IMR-90 (cell line): ENCODE measurements at regions not wholly inside any gene's neighbourhood (a gene's known extent, or its start where the extent isn't known, plus 50 kb on each side); places are given as distances from the start of the nearest gene placed in this dataset.

ENCODE experiments used
- ATAC-seq: fragments of 200-7000 bp; cut with Tn5 transposase; 2 replicates; pipeline ENCODE4 v1.9.1; 2020; ENCODE audit warnings: low read depth, mild to moderate bottlenecking, moderate library complexity
- BruUV-seq: library from RNA; stranded (reverse); fragments of 400-500 nt; replicated peaks from 2 replicates; lab custom pipeline; 2021; lab: Mats Ljungman, UMichigan
- CTCF ChIA-PET: fragments of 300-600 bp; formaldehyde crosslinking; extraction: SDS; loops from one replicate; lab custom pipeline; 2021; ENCODE audit warnings: antibody characterized with exemption; lab: Yijun Ruan, JAX
- POLR2A ChIA-PET: fragments of 300-600 bp; sonication (Branson Sonifier 250); formaldehyde crosslinking; loops from one replicate; lab custom pipeline; 2022; ENCODE audit warnings: antibody characterized with exemption; ENCODE audit not compliant: unreplicated experiment; lab: Charles Lee
- DNase-seq: peaks from one replicate; pipeline ENCODE4 v3.0.0; 2013
- H2AFZ ChIP-seq: replicated peaks from 2 replicates; pipeline ENCODE3; 2013; ENCODE audit warnings: low read length, mild to moderate bottlenecking; ENCODE audit not compliant: poor library complexity
- H2AK5ac ChIP-seq: 2 replicates; pipeline ENCODE4 v1.6.1; 2013; ENCODE audit warnings: low read depth, low read length, inconsistent platforms
- H2AK9ac ChIP-seq: replicated peaks from 2 replicates; pipeline ENCODE3; 2013; ENCODE audit warnings: mild to moderate bottlenecking, low read depth, low read length, moderate library complexity; ENCODE audit not compliant: poor library complexity
- H2BK120ac ChIP-seq: 2 replicates; pipeline ENCODE4 v1.6.1; 2013; ENCODE audit warnings: low read depth, low read length, inconsistent platforms
- H2BK15ac ChIP-seq: 3 replicates; pipeline ENCODE4 v1.6.1; 2013; ENCODE audit warnings: low read depth, low read length, inconsistent platforms
- H2BK20ac ChIP-seq: 2 replicates; pipeline ENCODE4 v1.6.1; 2013; ENCODE audit warnings: low read depth, mild to moderate bottlenecking, inconsistent platforms, low read length, moderate library complexity
- H2BK5ac ChIP-seq: 2 replicates; pipeline ENCODE4 v1.6.1; 2013; ENCODE audit warnings: mild to moderate bottlenecking, low read depth, low read length, inconsistent platforms; ENCODE audit not compliant: poor library complexity, severe bottlenecking
- H3K14ac ChIP-seq: replicated peaks from 2 replicates; pipeline ENCODE4 v1.6.1; 2013; ENCODE audit warnings: low read depth, low read length, inconsistent platforms
- H3K18ac ChIP-seq: 2 replicates; pipeline ENCODE4 v1.6.1; 2013; ENCODE audit warnings: low read depth, low read length, control low read depth
- H3K23ac ChIP-seq: 2 replicates; pipeline ENCODE4 v1.6.1; 2013; ENCODE audit warnings: low read depth, low read length, inconsistent platforms
- H3K27ac ChIP-seq: 2 replicates; pipeline ENCODE4 v1.5.1; 2013; ENCODE audit warnings: mild to moderate bottlenecking, control low read depth, low read length; ENCODE audit not compliant: insufficient read depth
- H3K27me3 ChIP-seq: 2 replicates; pipeline ENCODE4 v1.6.1; 2013; ENCODE audit warnings: low read length; ENCODE audit not compliant: control insufficient read depth, insufficient read depth
- H3K36me3 ChIP-seq: 2 replicates; pipeline ENCODE4 v1.6.1; 2013; ENCODE audit warnings: low read length, mixed read lengths; ENCODE audit not compliant: control insufficient read depth, insufficient read depth
- H3K4ac ChIP-seq: 2 replicates; pipeline ENCODE4 v1.6.1; 2013; ENCODE audit warnings: low read depth, low read length, inconsistent platforms
- H3K4me1 ChIP-seq: 2 replicates; pipeline ENCODE4 v1.6.1; 2013; ENCODE audit warnings: low read length, mixed read lengths; ENCODE audit not compliant: control insufficient read depth, insufficient read depth
- H3K4me2 ChIP-seq: 2 replicates; pipeline ENCODE4 v1.6.1; 2013; ENCODE audit warnings: low read depth, mild to moderate bottlenecking, control low read depth, low read length, moderate library complexity
- H3K4me3 ChIP-seq: 2 replicates; pipeline ENCODE4 v1.5.1; 2013; ENCODE audit warnings: low read depth, mild to moderate bottlenecking, control low read depth, low read length, moderate library complexity; ENCODE audit not compliant: insufficient read depth
- H3K56ac ChIP-seq: 2 replicates; pipeline ENCODE4 v1.6.1; 2013; ENCODE audit warnings: low read length, inconsistent platforms; ENCODE audit not compliant: insufficient read depth; ENCODE audit errors: extremely low read depth
- H3K79me1 ChIP-seq, 2 experiments: 2 replicates each; pipeline ENCODE4 v1.6.1; 2013; ENCODE audit warnings: low read length in 2 of 2, inconsistent platforms in 1 of 2, low read depth in 1 of 2
- H3K9ac ChIP-seq: 2 replicates; pipeline ENCODE4 v1.6.1; 2013; ENCODE audit warnings: low read depth, low read length, control low read depth
- H3K9me1 ChIP-seq: 2 replicates; pipeline ENCODE4 v1.6.1; 2013; ENCODE audit warnings: low read length, inconsistent platforms; ENCODE audit not compliant: insufficient read depth
- H3K9me3 ChIP-seq: 2 replicates; pipeline ENCODE4 v1.6.1; 2013; ENCODE audit warnings: low read length; ENCODE audit not compliant: control insufficient read depth, insufficient read depth
- H4K20me1 ChIP-seq: 2 replicates; pipeline ENCODE4 v1.6.1; 2013; ENCODE audit warnings: low read length, inconsistent platforms; ENCODE audit not compliant: insufficient read depth
- H4K5ac ChIP-seq: 2 replicates; pipeline ENCODE4 v1.6.1; 2013; ENCODE audit warnings: mild to moderate bottlenecking, low read depth, low read length, control low read depth
- H4K8ac ChIP-seq, 2 experiments: 2 replicates each; pipeline ENCODE4 v1.6.1; 2013; ENCODE audit warnings: low read depth in 2 of 2, low read length in 2 of 2, control low read depth in 1 of 2, inconsistent platforms in 1 of 2
- H4K91ac ChIP-seq: 2 replicates; pipeline ENCODE4 v1.6.1; 2013; ENCODE audit warnings: low read depth, low read length, inconsistent platforms; ENCODE audit not compliant: insufficient read depth
- BHLHE40 ChIP-seq: fragments of 150-350 bp; IDR thresholded peaks from 2 replicates; pipeline ENCODE4 v1.6.1; 2016; ENCODE audit warnings: mild to moderate bottlenecking, low read depth, low read length
- CEBPB ChIP-seq: IDR thresholded peaks from 2 replicates; pipeline ENCODE4 v1.6.1; 2012; ENCODE audit warnings: low read depth, low read length, improper control_type of control experiment
- CHD1 ChIP-seq: IDR thresholded peaks from 2 replicates; pipeline ENCODE4 v1.6.1; 2012; ENCODE audit warnings: low read depth, low read length, improper control_type of control experiment
- ELK1 ChIP-seq: fragments of 150-350 bp; IDR thresholded peaks from 2 replicates; pipeline ENCODE4 v1.6.1; 2016; ENCODE audit warnings: low read depth, mild to moderate bottlenecking, low read length, moderate library complexity, borderline replicate concordance
- MAFK ChIP-seq: IDR thresholded peaks from 2 replicates; pipeline ENCODE4 v1.6.1; 2012; ENCODE audit warnings: low read depth, low read length, improper control_type of control experiment
- POLR2A ChIP-seq: IDR thresholded peaks from 2 replicates; pipeline ENCODE4 v1.6.1; 2012; ENCODE audit warnings: mild to moderate bottlenecking, low read depth, low read length
- RAD21 ChIP-seq: IDR thresholded peaks from 2 replicates; pipeline ENCODE4 v1.6.1; 2012; ENCODE audit warnings: low read length, improper control_type of control experiment
- SMC3 ChIP-seq: fragments of 150-350 bp; IDR thresholded peaks from 2 replicates; pipeline ENCODE4 v1.6.1; 2016; ENCODE audit warnings: low read depth, mild to moderate bottlenecking, antibody characterized with exemption, low read length, moderate library complexity
- WGBS, 2 experiments: methylation state at CpG; one replicate each; pipeline versions ENCODE4 v1.1.5 to v1.1.7; 2013; ENCODE audit warnings: missing lambda C conversion rate in 2 of 2; ENCODE audit not compliant: insufficient read length in 1 of 2; ENCODE audit errors: extremely low coverage in 2 of 2; 5-methylcytosine and 5-hydroxymethylcytosine counted together
- dilution Hi-C: fragments of 300-500 bp; cut with HindIII; formaldehyde crosslinking; loops from one replicate; pipeline ENCODE4 v1.14.3; 2018; ENCODE audit warnings: low sequenced_read_pairs; ENCODE audit not compliant: unreplicated experiment
- in situ Hi-C: fragments of 300-500 bp; cut with MboI; formaldehyde crosslinking; loops from 3 replicates; pipeline ENCODE4 v1.14.3; 2019; ENCODE audit warnings: low sequenced_read_pairs, inconsistent platforms, mixed read lengths
- intact Hi-C: fragments of 100-400 bp; cut with micrococcal nuclease; formaldehyde crosslinking; loops from 2 replicates; pipeline ENCODE4 v1.10.0; 2022

- no peak overlapping the region for H3K14ac ChIP-seq
- no peak overlapping the region for H4K5ac ChIP-seq
- DNase-seq (no peak), ATAC-seq (no peak)
- H4K91ac ChIP-seq, result no peak overlapping the region
- dilution Hi-C loops (no loop called here), intact Hi-C loops (no loop called here), in situ Hi-C loops (no loop called here)
- H3K4me2 ChIP-seq, result no peak overlapping the region
- no peak overlapping the region for H3K4me3 ChIP-seq
- BruUV-seq, result no TSS peak
- H4K8ac ChIP-seq, result no peak overlapping the region
- WGBS, 2 experiments, result 43% methylated on average over 1 of the region's 1 CpG; no CpG with 5 or more reads in 1 of the 2 experiments
- H3K9ac ChIP-seq, result no peak overlapping the region
- H3K36me3 ChIP-seq, result no peaks in the 10 kb centered on the region
- H3K18ac ChIP-seq, result no peak overlapping the region
- H3K27ac ChIP-seq, result no peak overlapping the region
- no peaks in the 10 kb centered on the region for H3K9me1 ChIP-seq
- no peak overlapping the region for H2BK15ac ChIP-seq
- no peak overlapping the region for H3K4ac ChIP-seq
- ChIA-PET CTCF (no interaction called here), POLR2A (no interaction called here)
- no peak overlapping the region for H3K56ac ChIP-seq
- no peak for TF ChIP-seq CEBPB
- no peak for TF ChIP-seq RAD21
- TF ChIP-seq ELK1, result no peak
- TF ChIP-seq POLR2A, result no peak
- TF ChIP-seq BHLHE40, result no peak
- TF ChIP-seq MAFK, result no peak
- TF ChIP-seq CHD1, result no peak
- TF ChIP-seq SMC3, result no peak
- H3K23ac ChIP-seq, result no peak overlapping the region
- no peak overlapping the region for H2AFZ ChIP-seq
- H3K9me3 ChIP-seq, result peaks cover 9% of the 10 kb centered on the region
- no peaks in the 10 kb centered on the region for H3K79me1 ChIP-seq
- H2AK9ac ChIP-seq, result no peak overlapping the region
- no peak overlapping the region for H2BK5ac ChIP-seq
- no peak overlapping the region for H2BK20ac ChIP-seq
- H4K20me1 ChIP-seq, result no peaks in the 10 kb centered on the region
- no peaks in the 10 kb centered on the region for H3K4me1 ChIP-seq
- H2BK120ac ChIP-seq, result no peak overlapping the region
- peaks cover 1% of the 10 kb centered on the region for H3K27me3 ChIP-seq
- H2AK5ac ChIP-seq, result no peak overlapping the region
These were observed 57.6 kb downstream of the FOXB1 start for GRCh38 chr15:60061758-60062157.
